ENCODE measurements at regions not wholly inside any gene's neighbourhood (a gene's known extent, or its start where the extent isn't known, plus 50 kb on each side); places are given as distances from the start of the nearest gene placed in this dataset.
"Not testable (repeated sequence)": the region's sequence is repeated elsewhere in the genome, so short reads cannot be mapped to it uniquely, and the experiment has no call there.

- DNase-seq (ENCODE audit: low spot score) = no peak
These were observed 92.2 kb upstream of the F13A1 start for GRCh38 chr6:6412700-6413099.

- no peak for DNase-seq (ENCODE audit: low spot score)
These were observed 94.5 kb upstream of the F13A1 start for GRCh38 chr6:6414931-6415330.

- no peak for DNase-seq (ENCODE audit: low spot score)
These were observed 97.0 kb upstream of the F13A1 start for GRCh38 chr6:6417475-6417874.

GRCh38 chr6:6418421-6418820, 98.0 kb upstream of the F13A1 start:
- no peak for DNase-seq (ENCODE audit: low spot score)

- DNase-seq (ENCODE audit: low spot score) = no peak
These were observed 99.6 kb upstream of the F13A1 start for GRCh38 chr6:6420107-6420506.

GRCh38 chr6:6434151-6434550, 113.7 kb upstream of the F13A1 start:
- DNase-seq (ENCODE audit: low spot score) = no peak

- DNase-seq (ENCODE audit: low spot score) = no peak
These were observed 114.3 kb upstream of the F13A1 start for GRCh38 chr6:6434723-6435122.

- DNase-seq (ENCODE audit: low spot score) = no peak
These were observed 115.9 kb upstream of the F13A1 start for GRCh38 chr6:6436366-6436765.

GRCh38 chr6:6436946-6437345, 116.5 kb upstream of the F13A1 start:
- no peak for DNase-seq (ENCODE audit: low spot score)

GRCh38 chr6:6438286-6438685, 117.8 kb upstream of the F13A1 start:
- DNase-seq (ENCODE audit: low spot score) = no peak

- no peak for DNase-seq (ENCODE audit: low spot score)
These were observed 119.3 kb upstream of the F13A1 start for GRCh38 chr6:6439778-6440177.

GRCh38 chr6:6452002-6452401, 131.5 kb upstream of the F13A1 start:
- no peak for DNase-seq (ENCODE audit: low spot score)

- no peak for DNase-seq (ENCODE audit: low spot score)
These were observed 132.7 kb upstream of the F13A1 start for GRCh38 chr6:6453186-6453585.

- DNase-seq (ENCODE audit: low spot score) = no peak
These were observed 133.2 kb upstream of the LY86 start for GRCh38 chr6:6455272-6455671.

- DNase-seq (ENCODE audit: low spot score) = no peak
These were observed 130.3 kb upstream of the LY86 start for GRCh38 chr6:6458172-6458571.

- DNase-seq (ENCODE audit: low spot score) = not testable (repeated sequence)
These were observed 128.6 kb upstream of the LY86 start for GRCh38 chr6:6459963-6460362.

GRCh38 chr6:6460416-6460815, 128.1 kb upstream of the LY86 start:
- DNase-seq (ENCODE audit: low spot score) = no peak

GRCh38 chr6:6461138-6461537, 127.4 kb upstream of the LY86 start:
- no peak for DNase-seq (ENCODE audit: low spot score)

GRCh38 chr6:6466967-6467761, 121.4 kb upstream of the LY86 start:
- no peak for DNase-seq (ENCODE audit: low spot score)

- no peak for DNase-seq (ENCODE audit: low spot score)
These were observed 119.4 kb upstream of the LY86 start for GRCh38 chr6:6469074-6469473.

GRCh38 chr6:6470123-6470522, 118.4 kb upstream of the LY86 start:
- no peak for DNase-seq (ENCODE audit: low spot score)

- no peak for DNase-seq (ENCODE audit: low spot score)
These were observed 117.2 kb upstream of the LY86 start for GRCh38 chr6:6471276-6471675.

GRCh38 chr6:6474170-6474920, 114.2 kb upstream of the LY86 start:
- no peak for DNase-seq (ENCODE audit: low spot score)

Data from mucosa of gallbladder (tissue), 1 donor.